ENCODE measurements at regions not wholly inside any gene's neighbourhood (a gene's known extent, or its start where the extent isn't known, plus 50 kb on each side); places are given as distances from the start of the nearest gene placed in this dataset.

- no peak overlapping the region for H3K4me3 ChIP-seq (ENCODE audit: low read length)
- no peaks in the 10 kb centered on the region for H3K9me3 ChIP-seq (ENCODE audit: low read depth, low read length)
- no peaks in the 10 kb centered on the region for H3K4me1 ChIP-seq (ENCODE audit: insufficient read depth, low read length)
- no peaks in the 10 kb centered on the region for H3K27me3 ChIP-seq (ENCODE audit: insufficient read depth, low read length)
Observed at GRCh38 chr19:28966737-28967399, 246.1 kb downstream of the UQCRFS1 start.

DNA sequence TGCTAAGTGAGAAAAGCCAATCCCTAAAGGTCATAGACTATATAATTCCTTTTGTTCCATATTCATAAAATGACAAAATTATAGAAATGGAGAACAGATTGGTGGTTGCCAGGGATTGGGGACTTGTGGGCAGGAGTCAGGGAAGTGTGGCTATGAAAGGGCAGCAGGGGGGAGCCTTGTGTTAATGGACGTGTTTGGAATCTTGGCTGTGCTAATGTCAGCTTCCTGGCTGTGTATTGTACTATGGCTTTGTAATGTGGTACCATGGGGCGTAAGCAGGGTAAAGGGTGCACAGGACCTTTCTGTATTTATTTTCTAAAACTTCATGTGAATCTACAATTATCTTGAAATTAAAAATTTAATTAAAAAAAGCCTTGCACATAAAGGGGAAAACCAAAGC lies 248.5 kb downstream of the UQCRFS1 start:
- no peaks in the 10 kb centered on the region for H3K4me1 ChIP-seq (ENCODE audit: insufficient read depth, low read length)
- H3K27me3 ChIP-seq (ENCODE audit: insufficient read depth, low read length): no peaks in the 10 kb centered on the region
- no peaks in the 10 kb centered on the region for H3K9me3 ChIP-seq (ENCODE audit: low read depth, low read length)
- H3K4me3 ChIP-seq (ENCODE audit: low read length): no peak overlapping the region

DNA sequence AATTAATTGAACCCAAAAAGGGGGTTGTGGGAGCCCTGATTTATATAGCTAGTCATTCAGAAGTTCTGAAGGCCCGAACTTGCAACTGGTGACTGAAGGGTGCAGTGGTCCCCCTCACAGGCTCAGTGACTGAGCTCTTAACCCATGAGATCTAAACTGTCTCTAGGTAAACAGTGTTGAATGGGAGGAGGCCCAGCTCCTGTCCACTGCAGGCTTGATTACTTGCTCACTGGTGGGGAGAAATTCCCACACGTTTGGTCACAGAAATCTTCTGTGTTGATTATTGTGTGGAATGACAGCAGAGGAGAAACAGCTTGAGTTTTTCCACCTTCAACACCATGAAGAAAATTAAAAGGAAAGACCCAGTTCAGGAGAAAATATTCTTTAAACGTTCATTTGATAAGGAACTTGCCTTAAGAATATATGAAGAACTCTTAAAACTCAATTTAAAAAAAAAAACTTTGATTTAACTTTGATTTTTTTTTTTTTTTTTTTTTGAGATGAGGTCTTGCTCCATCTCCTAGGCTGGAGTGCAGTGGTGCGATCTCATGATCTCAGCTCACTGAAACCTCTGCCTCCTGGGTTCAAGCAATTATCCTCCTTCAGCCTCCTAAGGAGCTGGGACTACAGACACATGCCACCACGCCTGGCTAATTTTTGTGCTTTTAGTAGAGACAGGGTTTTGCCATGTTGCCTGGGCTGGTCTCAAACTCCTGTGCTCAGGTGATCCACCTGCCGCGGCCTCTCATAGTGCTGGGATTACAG lies 249.3 kb downstream of the UQCRFS1 start:
- no peaks in the 10 kb centered on the region for H3K9me3 ChIP-seq (ENCODE audit: low read depth, low read length)
- no peaks in the 10 kb centered on the region for H3K27me3 ChIP-seq (ENCODE audit: insufficient read depth, low read length)
- H3K4me3 ChIP-seq (ENCODE audit: low read length): no peak overlapping the region
- H3K4me1 ChIP-seq (ENCODE audit: insufficient read depth, low read length): no peaks in the 10 kb centered on the region

- Histone ChIP-seq H3K9me3 (ENCODE audit: low read depth, low read length) (no peaks in the 10 kb centered on the region), H3K27me3 (ENCODE audit: insufficient read depth, low read length) (no peaks in the 10 kb centered on the region), H3K4me3 (ENCODE audit: low read length) (no peak overlapping the region), H3K4me1 (ENCODE audit: insufficient read depth, low read length) (no peaks in the 10 kb centered on the region)
Observed at GRCh38 chr19:28961772-28962500, 251.0 kb downstream of the UQCRFS1 start.

- Histone ChIP-seq H3K4me1 (ENCODE audit: insufficient read depth, low read length) (no peaks in the 10 kb centered on the region), H3K4me3 (ENCODE audit: low read length) (no peak overlapping the region), H3K27me3 (ENCODE audit: insufficient read depth, low read length) (no peaks in the 10 kb centered on the region), H3K9me3 (ENCODE audit: low read depth, low read length) (no peaks in the 10 kb centered on the region)
Observed at GRCh38 chr19:28960986-28961705, 251.8 kb downstream of the UQCRFS1 start.

GRCh38 chr19:28960586-28960985 lies 252.4 kb downstream of the UQCRFS1 start:
- no peak overlapping the region for H3K4me3 ChIP-seq (ENCODE audit: low read length)
- no peaks in the 10 kb centered on the region for H3K27me3 ChIP-seq (ENCODE audit: insufficient read depth, low read length)
- H3K9me3 ChIP-seq (ENCODE audit: low read depth, low read length): no peaks in the 10 kb centered on the region
- no peaks in the 10 kb centered on the region for H3K4me1 ChIP-seq (ENCODE audit: insufficient read depth, low read length)

- H3K27me3 ChIP-seq (ENCODE audit: insufficient read depth, low read length): no peaks in the 10 kb centered on the region
- H3K4me1 ChIP-seq (ENCODE audit: insufficient read depth, low read length): no peaks in the 10 kb centered on the region
- H3K9me3 ChIP-seq (ENCODE audit: low read depth, low read length): no peaks in the 10 kb centered on the region
- no peak overlapping the region for H3K4me3 ChIP-seq (ENCODE audit: low read length)
Observed at GRCh38 chr19:28956961-28957360, 256.0 kb downstream of the UQCRFS1 start.

GRCh38 chr19:28956421-28956820 lies 256.5 kb downstream of the UQCRFS1 start:
- Histone ChIP-seq H3K4me3 (ENCODE audit: low read length) (no peak overlapping the region), H3K27me3 (ENCODE audit: insufficient read depth, low read length) (no peaks in the 10 kb centered on the region), H3K9me3 (ENCODE audit: low read depth, low read length) (no peaks in the 10 kb centered on the region), H3K4me1 (ENCODE audit: insufficient read depth, low read length) (no peaks in the 10 kb centered on the region)

DNA sequence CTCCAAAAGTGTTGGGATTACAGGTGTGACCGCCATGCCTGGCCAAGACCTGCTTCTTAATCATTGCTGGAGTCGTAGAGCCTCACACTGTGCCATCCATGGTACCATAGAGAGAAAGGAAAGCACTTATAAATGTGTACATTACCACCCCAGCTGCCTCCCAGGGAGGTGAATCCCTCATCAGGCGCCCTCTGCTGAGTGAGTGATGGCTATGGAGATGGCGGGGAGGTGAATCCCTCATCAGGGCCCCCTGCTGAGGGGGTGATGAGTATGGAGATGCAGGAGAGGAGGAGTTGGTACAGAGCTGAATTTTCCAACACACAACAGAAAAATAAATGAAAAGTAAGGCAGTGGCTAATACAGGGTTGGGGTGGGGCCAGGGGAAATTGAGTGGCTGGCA lies 263.4 kb downstream of the UQCRFS1 start:
- no peaks in the 10 kb centered on the region for H3K27me3 ChIP-seq (ENCODE audit: insufficient read depth, low read length)
- H3K9me3 ChIP-seq (ENCODE audit: low read depth, low read length): no peaks in the 10 kb centered on the region
- H3K4me3 ChIP-seq (ENCODE audit: low read length): no peak overlapping the region
- H3K4me1 ChIP-seq (ENCODE audit: insufficient read depth, low read length): no peaks in the 10 kb centered on the region

GRCh38 chr19:28949027-28949426 lies 263.9 kb downstream of the UQCRFS1 start:
- H3K27me3 ChIP-seq (ENCODE audit: insufficient read depth, low read length): no peaks in the 10 kb centered on the region
- H3K4me1 ChIP-seq (ENCODE audit: insufficient read depth, low read length): no peaks in the 10 kb centered on the region
- H3K9me3 ChIP-seq (ENCODE audit: low read depth, low read length): no peaks in the 10 kb centered on the region
- no peak overlapping the region for H3K4me3 ChIP-seq (ENCODE audit: low read length)

DNA sequence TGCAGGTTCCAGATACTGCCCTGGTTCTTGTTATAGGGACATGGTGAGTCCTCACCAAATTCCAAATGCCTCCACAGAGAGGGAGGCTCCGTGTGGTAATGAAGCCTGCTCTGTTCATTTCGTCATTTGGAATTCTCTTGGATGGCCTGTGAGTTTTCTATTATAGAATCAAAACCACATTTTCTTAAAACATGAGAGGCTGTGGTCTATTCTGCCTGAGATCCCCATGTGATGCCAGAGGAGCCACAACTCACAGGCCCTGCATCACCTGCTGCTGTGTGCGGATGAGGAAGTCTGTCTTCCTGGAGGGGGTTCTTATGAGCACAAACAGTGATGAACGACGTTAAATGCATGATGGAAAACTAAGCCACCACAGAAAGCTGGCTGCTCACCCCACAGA lies 264.4 kb downstream of the UQCRFS1 start:
- no peaks in the 10 kb centered on the region for H3K9me3 ChIP-seq (ENCODE audit: low read depth, low read length)
- no peak overlapping the region for H3K4me3 ChIP-seq (ENCODE audit: low read length)
- H3K27me3 ChIP-seq (ENCODE audit: insufficient read depth, low read length): no peaks in the 10 kb centered on the region
- no peaks in the 10 kb centered on the region for H3K4me1 ChIP-seq (ENCODE audit: insufficient read depth, low read length)

DNA sequence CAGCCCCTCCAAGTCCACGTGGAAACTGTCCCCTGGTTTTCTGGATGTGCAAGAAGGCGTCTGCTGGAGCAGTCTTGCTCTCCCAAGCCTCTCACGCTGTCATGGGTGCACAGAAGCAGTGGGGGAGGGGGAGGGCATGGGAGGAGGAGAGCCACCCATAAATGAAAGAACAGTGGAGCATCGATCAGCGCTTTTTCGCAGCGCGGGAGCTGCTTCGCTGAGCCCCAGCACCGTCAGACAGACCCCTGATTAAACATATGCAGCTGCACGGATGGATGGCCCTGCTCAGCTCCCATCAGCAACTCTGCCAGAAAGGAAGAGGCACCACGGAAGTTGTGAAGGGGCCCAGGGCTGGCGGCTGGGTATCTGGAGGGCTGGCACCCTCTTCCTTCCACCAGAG lies 264.9 kb downstream of the UQCRFS1 start:
- Histone ChIP-seq H3K9me3 (ENCODE audit: low read depth, low read length) (no peaks in the 10 kb centered on the region), H3K4me1 (ENCODE audit: insufficient read depth, low read length) (no peaks in the 10 kb centered on the region), H3K27me3 (ENCODE audit: insufficient read depth, low read length) (no peaks in the 10 kb centered on the region), H3K4me3 (ENCODE audit: low read length) (no peak overlapping the region)

DNA sequence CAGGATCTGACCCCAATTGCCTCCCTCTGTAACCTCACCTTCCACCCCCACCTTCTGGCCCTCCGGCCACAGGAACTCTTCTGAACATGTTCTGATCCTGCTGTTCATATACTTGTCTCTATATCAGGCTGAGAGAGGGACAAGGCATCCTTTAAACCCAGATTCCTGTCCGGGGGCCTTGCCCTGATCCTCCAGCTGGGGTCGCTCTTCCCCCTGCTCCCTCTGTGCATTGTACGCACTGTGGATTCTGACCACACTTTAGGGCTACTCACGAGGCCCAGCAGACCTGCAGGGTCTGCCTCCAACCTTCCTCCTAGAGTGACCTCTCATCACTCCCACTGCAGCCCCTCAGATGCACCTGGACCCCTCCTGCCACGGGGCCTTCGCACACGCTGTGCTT lies 269.3 kb downstream of the UQCRFS1 start:
- H3K27me3 ChIP-seq (ENCODE audit: insufficient read depth, low read length): no peaks in the 10 kb centered on the region
- H3K4me3 ChIP-seq (ENCODE audit: low read length): no peak overlapping the region
- H3K9me3 ChIP-seq (ENCODE audit: low read depth, low read length): no peaks in the 10 kb centered on the region
- no peaks in the 10 kb centered on the region for H3K4me1 ChIP-seq (ENCODE audit: insufficient read depth, low read length)

DNA sequence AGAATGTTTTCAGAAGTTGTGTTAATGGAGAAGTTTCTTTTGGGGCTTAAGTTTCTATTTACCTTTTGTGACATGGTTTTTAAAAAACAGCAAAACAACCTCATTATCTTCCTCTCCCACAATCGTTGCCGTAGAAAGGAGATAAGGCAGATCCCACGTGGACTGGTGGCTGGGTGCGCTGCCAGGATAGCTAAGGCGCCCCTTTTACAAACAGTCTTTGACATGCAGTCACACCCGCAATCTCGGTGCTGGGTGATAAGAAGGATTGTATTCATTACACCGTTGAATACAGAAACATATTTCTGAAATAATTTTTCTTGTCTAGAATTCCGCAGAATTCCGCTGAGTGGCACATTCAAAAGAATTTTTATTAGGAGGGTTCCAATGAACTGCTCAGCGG lies 271.1 kb downstream of the UQCRFS1 start:
- Histone ChIP-seq H3K4me1 (ENCODE audit: insufficient read depth, low read length) (no peaks in the 10 kb centered on the region), H3K4me3 (ENCODE audit: low read length) (no peak overlapping the region), H3K9me3 (ENCODE audit: low read depth, low read length) (no peaks in the 10 kb centered on the region), H3K27me3 (ENCODE audit: insufficient read depth, low read length) (no peaks in the 10 kb centered on the region)

Data from mononuclear cell (primary cell).